ENCODE measurements at regions not wholly inside any gene's neighbourhood (a gene's known extent, or its start where the extent isn't known, plus 50 kb on each side); places are given as distances from the start of the nearest gene placed in this dataset.

DNA sequence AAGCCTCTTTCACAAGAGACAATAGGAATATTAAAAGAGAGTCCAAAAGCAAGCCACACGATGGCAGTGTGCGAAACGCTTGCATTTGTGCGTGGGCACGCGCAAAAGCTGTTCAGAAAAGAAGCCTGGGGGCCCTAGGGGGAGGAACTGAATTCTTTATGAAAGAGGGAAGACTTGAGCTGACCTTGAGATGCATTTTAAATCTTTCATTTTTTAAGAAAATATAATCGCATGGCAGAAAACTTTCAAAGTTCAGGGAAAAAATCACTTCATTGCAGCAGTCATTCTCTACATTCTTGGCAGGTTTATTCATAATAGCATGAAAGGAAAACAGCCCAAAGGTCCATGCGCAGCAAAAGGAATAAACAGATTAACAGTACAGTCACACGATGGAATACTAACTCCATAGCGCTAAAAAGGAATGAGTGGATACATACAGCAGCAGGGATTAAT is 206.5 kb upstream of the PRKCQ start:
- TF ChIP-seq, protein P1, sequence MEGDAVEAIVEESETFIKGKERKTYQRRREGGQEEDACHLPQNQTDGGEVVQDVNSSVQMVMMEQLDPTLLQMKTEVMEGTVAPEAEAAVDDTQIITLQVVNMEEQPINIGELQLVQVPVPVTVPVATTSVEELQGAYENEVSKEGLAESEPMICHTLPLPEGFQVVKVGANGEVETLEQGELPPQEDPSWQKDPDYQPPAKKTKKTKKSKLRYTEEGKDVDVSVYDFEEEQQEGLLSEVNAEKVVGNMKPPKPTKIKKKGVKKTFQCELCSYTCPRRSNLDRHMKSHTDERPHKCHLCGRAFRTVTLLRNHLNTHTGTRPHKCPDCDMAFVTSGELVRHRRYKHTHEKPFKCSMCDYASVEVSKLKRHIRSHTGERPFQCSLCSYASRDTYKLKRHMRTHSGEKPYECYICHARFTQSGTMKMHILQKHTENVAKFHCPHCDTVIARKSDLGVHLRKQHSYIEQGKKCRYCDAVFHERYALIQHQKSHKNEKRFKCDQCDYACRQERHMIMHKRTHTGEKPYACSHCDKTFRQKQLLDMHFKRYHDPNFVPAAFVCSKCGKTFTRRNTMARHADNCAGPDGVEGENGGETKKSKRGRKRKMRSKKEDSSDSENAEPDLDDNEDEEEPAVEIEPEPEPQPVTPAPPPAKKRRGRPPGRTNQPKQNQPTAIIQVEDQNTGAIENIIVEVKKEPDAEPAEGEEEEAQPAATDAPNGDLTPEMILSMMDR (IDR thresholded peaks at IDR 0.05) = no peak
- TF ChIP-seq EZH2phosphoT487 (IDR thresholded peaks at IDR 0.05) = no peak
- no peak for TF ChIP-seq EZH2 (IDR thresholded peaks at IDR 0.05)

Data from neural progenitor cell (in vitro differentiated cells).